K562 (cell line): ENCODE measurements at regions not wholly inside any gene's neighbourhood (a gene's known extent, or its start where the extent isn't known, plus 50 kb on each side); places are given as distances from the start of the nearest gene placed in this dataset.

ENCODE experiments used
- ATAC-seq: fragments of 200-7000 bp; cut with Tn5 transposase; 3 replicates; pipeline ENCODE4 v1.9.1; 2020; ENCODE audit warnings: moderate library complexity
- BruUV-seq: library from RNA; stranded (reverse); fragments of 400-500 nt; replicated peaks from 2 replicates; lab custom pipeline; 2021; lab: Mats Ljungman, UMichigan
- CTCF ChIA-PET: fragments of 300-600 bp; formaldehyde crosslinking; extraction: SDS; loops from one replicate; lab custom pipeline; 2021; ENCODE audit warnings: low intra/inter-chr PET ratio; lab: Yijun Ruan, JAX
- POLR2A ChIA-PET: fragments of 300-600, 350-650 bp; sonication (Branson Sonifier 250); formaldehyde crosslinking; extraction: SDS; loops from one replicate; lab custom pipeline; 2021; ENCODE audit warnings: antibody characterized with exemption, inconsistent platforms; lab: Yijun Ruan, JAX
- DNase-seq, 4 experiments: peaks; one replicate each; pipeline versions ENCODE4 v3.0.0 to v3.0.0-alpha.2; 2011 to 2018; ENCODE audit warnings: low spot score in 3 of 4, mixed read lengths in 3 of 4; ENCODE audit errors: extremely low read depth in 1 of 4
- FAIRE-seq: peaks from 2 replicates; lab custom pipeline; 2011; peaks lifted over from hg19 to GRCh38; lab: Jason Lieb, UNC
- H2AFZ ChIP-seq: 2 replicates; pipeline ENCODE4 v1.6.0; 2011; ENCODE audit warnings: low read depth, low read length, control low read depth, inconsistent platforms
- H3K27ac ChIP-seq: fragments of 200-600 bp; 3 replicates; pipeline ENCODE4 v1.8.0; 2011; ENCODE audit warnings: low read depth, mild to moderate bottlenecking, control low read depth, inconsistent platforms, low read length, moderate library complexity, mixed read lengths; ENCODE audit errors: extremely low read depth
- H3K27me3 ChIP-seq, 2 experiments: fragments of 300-600 bp in 1 of 2; 2 replicates in 1 of 2; 3 replicates in 1 of 2; pipeline versions ENCODE4 v1.6.0 to v1.8.0; 2011; ENCODE audit warnings: inconsistent platforms in 2 of 2, low read length in 2 of 2, mild to moderate bottlenecking in 1 of 2, mixed read lengths in 1 of 2, moderate library complexity in 1 of 2; ENCODE audit not compliant: control insufficient read depth in 2 of 2, insufficient read depth in 2 of 2
- H3K36me3 ChIP-seq: fragments of 300-600 bp; 3 replicates; pipeline ENCODE4 v1.8.0; 2011; ENCODE audit warnings: mild to moderate bottlenecking, low read length, inconsistent platforms; ENCODE audit not compliant: control insufficient read depth, insufficient read depth
- H3K4me1 ChIP-seq, 2 experiments: fragments of 200-600 bp in 1 of 2; replicated peaks in 1 of 2; 2 replicates in 1 of 2; 3 replicates in 1 of 2; pipeline versions ENCODE4 v1.5.1 to v1.8.0; 2011; ENCODE audit warnings: inconsistent platforms in 2 of 2, low read length in 2 of 2, mild to moderate bottlenecking in 1 of 2, mixed read lengths in 1 of 2, moderate library complexity in 1 of 2; ENCODE audit not compliant: control insufficient read depth in 2 of 2, insufficient read depth in 2 of 2
- H3K4me2 ChIP-seq: 2 replicates; pipeline ENCODE4 v1.6.1; 2011; ENCODE audit warnings: low read length, control low read depth, inconsistent platforms, mixed read lengths; ENCODE audit not compliant: insufficient read depth
- H3K4me3 ChIP-seq: fragments of 200-600 bp; sonication (generic), shearing (Covaris generic); 2 replicates; pipeline ENCODE4 v1.5.1; 2016; ENCODE audit warnings: control low read depth, inconsistent platforms
- H3K79me2 ChIP-seq: fragments of 200-600 bp; 3 replicates; pipeline ENCODE4 v1.8.0; 2011; ENCODE audit warnings: low read length, inconsistent platforms; ENCODE audit not compliant: control insufficient read depth, insufficient read depth
- H3K9ac ChIP-seq, 2 experiments: 2 replicates each; pipeline versions ENCODE4 v1.6.0 to v1.6.1; 2011; ENCODE audit warnings: low read depth in 2 of 2, low read length in 2 of 2, control low read depth in 1 of 2, inconsistent platforms in 1 of 2, mild to moderate bottlenecking in 1 of 2, mixed read lengths in 1 of 2; ENCODE audit not compliant: insufficient read depth in 1 of 2
- H3K9me1 ChIP-seq: one replicate; pipeline ENCODE4 v1.6.0; 2011; ENCODE audit warnings: inconsistent platforms, mild to moderate bottlenecking, low read length, moderate library complexity; ENCODE audit not compliant: control insufficient read depth, insufficient read depth
- H3K9me3 ChIP-seq: replicated peaks from 2 replicates; pipeline ENCODE4 v1.5.1; 2011; ENCODE audit warnings: low read depth, low read length, inconsistent platforms; ENCODE audit not compliant: control insufficient read depth, insufficient read depth
- H4K20me1 ChIP-seq: replicated peaks from 2 replicates; pipeline ENCODE4 v1.6.1; 2011; ENCODE audit warnings: low read length, inconsistent platforms, mixed read lengths; ENCODE audit not compliant: control insufficient read depth, insufficient read depth
- CREBBP ChIP-seq: IDR thresholded peaks from one replicate; pipeline ENCODE4 v1.6.1; 2012; ENCODE audit warnings: low read depth, mild to moderate bottlenecking, control low read depth, inconsistent platforms, low read length
- EGR1 ChIP-seq: fragments of 450-650 bp; conservative IDR thresholded peaks from 2 replicates; pipeline ENCODE4 v1.6.1; 2017; ENCODE audit warnings: mild to moderate bottlenecking
- FOXA1 ChIP-seq: fragments of 450-650 bp; IDR thresholded peaks from 2 replicates; pipeline ENCODE4 v1.6.1; 2016; ENCODE audit warnings: mild to moderate bottlenecking, borderline replicate concordance
- MAFG ChIP-seq: fragments of 450-650 bp; conservative IDR thresholded peaks from 2 replicates; pipeline ENCODE4 v1.6.1; 2016; ENCODE audit warnings: missing genetic modification characterization, missing compliant biosample characterization
- NR2F6 ChIP-seq: fragments of 450-650 bp; formaldehyde crosslinking; IDR thresholded peaks from 2 replicates; pipeline ENCODE4 v1.4.0; 2020; ENCODE audit warnings: mild to moderate bottlenecking
- RBM25 ChIP-seq: fragments of 200-400 bp; formaldehyde crosslinking; IDR thresholded peaks from 2 replicates; pipeline ENCODE4 v1.6.1; 2018; ENCODE audit warnings: low read length, low read depth, moderate library complexity; ENCODE audit not compliant: severe bottlenecking
- RFX5 ChIP-seq: IDR thresholded peaks from 2 replicates; pipeline ENCODE4 v1.6.1; 2011; ENCODE audit warnings: low read depth, mild to moderate bottlenecking, improper control_type of control experiment, low read length
- SREBF2 ChIP-seq: sonication (generic); formaldehyde crosslinking; IDR thresholded peaks from 2 replicates; pipeline ENCODE4 v1.4.0; 2020; ENCODE audit warnings: mild to moderate bottlenecking, missing genetic modification reagents
- ZFPM2 ChIP-seq: fragments of 250-450 bp; sonication (Bioruptor Pico); IDR thresholded peaks from 2 replicates; pipeline ENCODE4 v1.5.1; 2022; ENCODE audit warnings: mild to moderate bottlenecking
- ZNF23 ChIP-seq: fragments of 250-450 bp; sonication (Bioruptor Pico); IDR thresholded peaks from 2 replicates; pipeline ENCODE4 v1.4.0; 2020; ENCODE audit warnings: mild to moderate bottlenecking
- WGBS: fragments of 100-300 bp; shearing (Covaris generic); methylation state at CpG from one replicate; pipeline ENCODE4 v1.1.6; 2016; ENCODE audit warnings: low coverage, mixed read lengths; ENCODE audit not compliant: insufficient coverage; ENCODE audit errors: missing lambda C conversion rate; 5-methylcytosine and 5-hydroxymethylcytosine counted together
- in situ Hi-C: fragments of 300-500 bp; cut with MboI; formaldehyde crosslinking; loops from 4 replicates; pipeline ENCODE4 v1.15.0; 2018; ENCODE audit warnings: inconsistent platforms, mixed read lengths
- intact Hi-C: fragments of 100-400 bp; cut with micrococcal nuclease; formaldehyde crosslinking; loops from 2 replicates; pipeline ENCODE4 v1.14.2; 2022
- TF ChIP-seq, protein P1 (sequence below): sonication (generic); formaldehyde crosslinking; IDR thresholded peaks from 2 replicates; pipeline ENCODE4 v1.8.1; 2023; ENCODE audit warnings: mild to moderate bottlenecking, missing genetic modification reagents
- TF ChIP-seq, protein P2 (sequence below): fragments of 250-450 bp; sonication (Bioruptor Pico); IDR thresholded peaks from 2 replicates; pipeline ENCODE4 v1.5.0; 2021; ENCODE audit warnings: mild to moderate bottlenecking, borderline replicate concordance
- TF ChIP-seq, protein P3 (sequence below): sonication (generic); formaldehyde crosslinking; IDR thresholded peaks from 2 replicates; pipeline ENCODE4 v1.8.1; 2023; ENCODE audit warnings: mild to moderate bottlenecking, missing genetic modification reagents
- TF ChIP-seq, protein P4 (sequence below), 2 experiments: fragments of 450-650 bp in 1 of 2; IDR thresholded peaks; 2 replicates each; pipeline ENCODE4 v1.6.1; 2011 to 2017; ENCODE audit warnings: low read depth in 2 of 2, antibody characterized with exemption in 1 of 2, borderline replicate concordance in 1 of 2, low read length in 1 of 2, mild to moderate bottlenecking in 1 of 2, mixed read lengths in 1 of 2; ENCODE audit not compliant: control insufficient read depth in 1 of 2

DNA sequence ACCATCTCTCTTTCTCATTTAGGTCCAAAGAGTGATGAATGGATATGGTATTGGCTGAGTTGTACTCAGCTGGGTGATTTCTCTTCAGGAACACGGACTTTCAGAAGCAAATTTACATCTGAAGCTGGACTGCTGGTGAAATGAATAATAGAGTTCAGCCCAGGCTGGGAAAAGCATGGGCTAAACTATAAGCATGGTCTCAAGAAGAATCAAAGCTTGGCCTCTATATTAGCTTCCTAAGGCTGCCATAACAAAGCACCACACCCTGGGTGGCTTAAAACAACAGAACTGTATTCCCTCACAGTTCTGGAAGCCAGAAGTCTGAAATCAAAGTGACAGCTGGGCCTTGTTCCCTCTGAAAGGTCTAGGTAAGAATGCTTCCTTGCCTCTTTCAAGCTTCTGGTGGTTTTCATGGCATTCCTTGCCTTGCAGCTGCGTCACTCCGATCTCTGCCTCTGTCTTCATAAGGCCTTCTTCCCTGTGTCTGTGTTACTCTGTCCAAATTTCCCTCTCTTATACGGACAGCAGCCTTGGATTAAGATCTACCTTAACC is 89.8 kb upstream of the CES5A start:
- H3K4me1 ChIP-seq: no peaks in the 10 kb centered on the region; a peak in 2 of 5 replicates
- 19% methylated on average over 4 of the region's 4 CpGs for WGBS
- no peak overlapping the region for H3K27ac ChIP-seq
- no peak for FAIRE-seq
- H3K4me3 ChIP-seq: no peak overlapping the region
- ATAC-seq: no peak
- no peaks in the 10 kb centered on the region for H3K9me3 ChIP-seq
- no TSS peak for BruUV-seq
- no peak for DNase-seq
- ChIA-PET CTCF (interaction anchor here (0.5 kb wide), 1 partner anchor 321 kb away, joined by 4 read pairs; no protein-coding TSS in a partner anchor), POLR2A (interaction anchor here (1.1 kb wide), 1 partner anchor 18 kb away, joined by 3 read pairs; no protein-coding TSS in a partner anchor)
- in situ Hi-C loops (no loop called here), intact Hi-C loops (no loop called here)
- H2AFZ ChIP-seq: no peak overlapping the region
- no peaks in the 10 kb centered on the region for H3K79me2 ChIP-seq
- no peaks in the 10 kb centered on the region for H3K36me3 ChIP-seq
- no peaks in the 10 kb centered on the region for H3K27me3 ChIP-seq
- no peak overlapping the region for H3K9ac ChIP-seq
- H3K9me1 ChIP-seq: no peaks in the 10 kb centered on the region
- no peaks in the 10 kb centered on the region for H4K20me1 ChIP-seq
- H3K4me2 ChIP-seq: no peak overlapping the region
- no peak for TF ChIP-seq ZNF23 (CRISPR knock-in tag)
- no peak for TF ChIP-seq NR2F6 (CRISPR knock-in tag)
- TF ChIP-seq, protein P1, sequence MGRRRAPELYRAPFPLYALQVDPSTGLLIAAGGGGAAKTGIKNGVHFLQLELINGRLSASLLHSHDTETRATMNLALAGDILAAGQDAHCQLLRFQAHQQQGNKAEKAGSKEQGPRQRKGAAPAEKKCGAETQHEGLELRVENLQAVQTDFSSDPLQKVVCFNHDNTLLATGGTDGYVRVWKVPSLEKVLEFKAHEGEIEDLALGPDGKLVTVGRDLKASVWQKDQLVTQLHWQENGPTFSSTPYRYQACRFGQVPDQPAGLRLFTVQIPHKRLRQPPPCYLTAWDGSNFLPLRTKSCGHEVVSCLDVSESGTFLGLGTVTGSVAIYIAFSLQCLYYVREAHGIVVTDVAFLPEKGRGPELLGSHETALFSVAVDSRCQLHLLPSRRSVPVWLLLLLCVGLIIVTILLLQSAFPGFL: no peak
- TF ChIP-seq SREBF2 (CRISPR knock-in tag): no peak
- TF ChIP-seq MAFG (tag): no peak
- no peak for TF ChIP-seq RFX5
- TF ChIP-seq EGR1: no peak
- TF ChIP-seq, protein P2, sequence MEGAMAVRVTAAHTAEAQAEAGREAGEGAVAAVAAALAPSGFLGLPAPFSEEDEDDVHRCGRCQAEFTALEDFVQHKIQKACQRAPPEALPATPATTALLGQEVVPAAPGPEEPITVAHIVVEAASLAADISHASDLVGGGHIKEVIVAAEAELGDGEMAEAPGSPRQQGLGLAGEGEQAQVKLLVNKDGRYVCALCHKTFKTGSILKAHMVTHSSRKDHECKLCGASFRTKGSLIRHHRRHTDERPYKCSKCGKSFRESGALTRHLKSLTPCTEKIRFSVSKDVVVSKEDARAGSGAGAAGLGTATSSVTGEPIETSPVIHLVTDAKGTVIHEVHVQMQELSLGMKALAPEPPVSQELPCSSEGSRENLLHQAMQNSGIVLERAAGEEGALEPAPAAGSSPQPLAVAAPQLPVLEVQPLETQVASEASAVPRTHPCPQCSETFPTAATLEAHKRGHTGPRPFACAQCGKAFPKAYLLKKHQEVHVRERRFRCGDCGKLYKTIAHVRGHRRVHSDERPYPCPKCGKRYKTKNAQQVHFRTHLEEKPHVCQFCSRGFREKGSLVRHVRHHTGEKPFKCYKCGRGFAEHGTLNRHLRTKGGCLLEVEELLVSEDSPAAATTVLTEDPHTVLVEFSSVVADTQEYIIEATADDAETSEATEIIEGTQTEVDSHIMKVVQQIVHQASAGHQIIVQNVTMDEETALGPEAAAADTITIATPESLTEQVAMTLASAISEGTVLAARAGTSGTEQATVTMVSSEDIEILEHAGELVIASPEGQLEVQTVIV: no peak
- no peak for TF ChIP-seq RBM25
- no peak for TF ChIP-seq CREBBP
- no peak for TF ChIP-seq ZFPM2 (CRISPR knock-in tag)
- TF ChIP-seq, protein P3, sequence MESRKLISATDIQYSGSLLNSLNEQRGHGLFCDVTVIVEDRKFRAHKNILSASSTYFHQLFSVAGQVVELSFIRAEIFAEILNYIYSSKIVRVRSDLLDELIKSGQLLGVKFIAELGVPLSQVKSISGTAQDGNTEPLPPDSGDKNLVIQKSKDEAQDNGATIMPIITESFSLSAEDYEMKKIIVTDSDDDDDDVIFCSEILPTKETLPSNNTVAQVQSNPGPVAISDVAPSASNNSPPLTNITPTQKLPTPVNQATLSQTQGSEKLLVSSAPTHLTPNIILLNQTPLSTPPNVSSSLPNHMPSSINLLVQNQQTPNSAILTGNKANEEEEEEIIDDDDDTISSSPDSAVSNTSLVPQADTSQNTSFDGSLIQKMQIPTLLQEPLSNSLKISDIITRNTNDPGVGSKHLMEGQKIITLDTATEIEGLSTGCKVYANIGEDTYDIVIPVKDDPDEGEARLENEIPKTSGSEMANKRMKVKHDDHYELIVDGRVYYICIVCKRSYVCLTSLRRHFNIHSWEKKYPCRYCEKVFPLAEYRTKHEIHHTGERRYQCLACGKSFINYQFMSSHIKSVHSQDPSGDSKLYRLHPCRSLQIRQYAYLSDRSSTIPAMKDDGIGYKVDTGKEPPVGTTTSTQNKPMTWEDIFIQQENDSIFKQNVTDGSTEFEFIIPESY (CRISPR knock-in tag): no peak
- TF ChIP-seq, protein P4, sequence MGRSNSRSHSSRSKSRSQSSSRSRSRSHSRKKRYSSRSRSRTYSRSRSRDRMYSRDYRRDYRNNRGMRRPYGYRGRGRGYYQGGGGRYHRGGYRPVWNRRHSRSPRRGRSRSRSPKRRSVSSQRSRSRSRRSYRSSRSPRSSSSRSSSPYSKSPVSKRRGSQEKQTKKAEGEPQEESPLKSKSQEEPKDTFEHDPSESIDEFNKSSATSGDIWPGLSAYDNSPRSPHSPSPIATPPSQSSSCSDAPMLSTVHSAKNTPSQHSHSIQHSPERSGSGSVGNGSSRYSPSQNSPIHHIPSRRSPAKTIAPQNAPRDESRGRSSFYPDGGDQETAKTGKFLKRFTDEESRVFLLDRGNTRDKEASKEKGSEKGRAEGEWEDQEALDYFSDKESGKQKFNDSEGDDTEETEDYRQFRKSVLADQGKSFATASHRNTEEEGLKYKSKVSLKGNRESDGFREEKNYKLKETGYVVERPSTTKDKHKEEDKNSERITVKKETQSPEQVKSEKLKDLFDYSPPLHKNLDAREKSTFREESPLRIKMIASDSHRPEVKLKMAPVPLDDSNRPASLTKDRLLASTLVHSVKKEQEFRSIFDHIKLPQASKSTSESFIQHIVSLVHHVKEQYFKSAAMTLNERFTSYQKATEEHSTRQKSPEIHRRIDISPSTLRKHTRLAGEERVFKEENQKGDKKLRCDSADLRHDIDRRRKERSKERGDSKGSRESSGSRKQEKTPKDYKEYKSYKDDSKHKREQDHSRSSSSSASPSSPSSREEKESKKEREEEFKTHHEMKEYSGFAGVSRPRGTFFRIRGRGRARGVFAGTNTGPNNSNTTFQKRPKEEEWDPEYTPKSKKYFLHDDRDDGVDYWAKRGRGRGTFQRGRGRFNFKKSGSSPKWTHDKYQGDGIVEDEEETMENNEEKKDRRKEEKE (IDR thresholded peaks at IDR 0.05; ENCODE audit: borderline replicate concordance in 1 of 2, control insufficient read depth in 1 of 2, low read depth in 2 of 2, low read length in 1 of 2): no peak
- no peak for TF ChIP-seq FOXA1
